Transverse colon (tissue), 4 donors: ENCODE measurements at regions not wholly inside any gene's neighbourhood (a gene's known extent, or its start where the extent isn't known, plus 50 kb on each side); places are given as distances from the start of the nearest gene placed in this dataset.

ENCODE experiments used
- CTCF ChIP-seq, 5 experiments: fragments of 200-600 bp in 3 of 5; fragments of 450-650 bp in 2 of 5; sonication (generic) in 3 of 5; IDR thresholded peaks; 1 replicate in 2 of 5; 2 replicates in 3 of 5; pipeline ENCODE4 v1.5.1; 2016 to 2017; ENCODE audit warnings: antibody characterized with exemption in 5 of 5, inconsistent platforms in 3 of 5, mild to moderate bottlenecking in 2 of 5, moderate library complexity in 1 of 5
- EP300 ChIP-seq: sonication (generic); formaldehyde crosslinking; IDR thresholded peaks from one replicate; pipeline ENCODE4 v1.6.1; 2017; ENCODE audit warnings: antibody characterized with exemption, low read depth
- POLR2A ChIP-seq: fragments of 450-650 bp; IDR thresholded peaks from one replicate; pipeline ENCODE4 v1.6.1; 2016; ENCODE audit warnings: antibody characterized with exemption, mild to moderate bottlenecking, moderate library complexity
- POLR2AphosphoS5 ChIP-seq, 3 donors: sonication (generic); formaldehyde crosslinking; IDR thresholded peaks; one replicate each; pipeline ENCODE4 v1.6.1; 2016; ENCODE audit warnings: antibody characterized with exemption in 3 of 3

- TF ChIP-seq POLR2AphosphoS5 (IDR thresholded peaks at IDR 0.05) (no peak), POLR2A (no peak), CTCF (IDR thresholded peaks at IDR 0.05) (no peak), EP300 (no peak)
Observed at GRCh38 chr1:218703836-218704235, 358.7 kb downstream of the TGFB2 start.
